Panc1 (cell line): ENCODE measurements at regions not wholly inside any gene's neighbourhood (a gene's known extent, or its start where the extent isn't known, plus 50 kb on each side); places are given as distances from the start of the nearest gene placed in this dataset.
"Not testable (repeated sequence)": the region's sequence is repeated elsewhere in the genome, so short reads cannot be mapped to it uniquely, and the experiment has no call there.

Experiments
- ATAC-seq: fragments of 200-7000 bp; cut with Tn5 transposase; 2 replicates; pipeline ENCODE4 v1.9.1; 2020; ENCODE audit warnings: mild to moderate bottlenecking, moderate library complexity
- BruUV-seq: library from RNA; stranded (reverse); fragments of 400-500 nt; replicated peaks from 2 replicates; lab custom pipeline; 2021; lab: Mats Ljungman, UMichigan
- CTCF ChIA-PET: fragments of 300-600 bp; sonication (Branson Sonifier 250); formaldehyde crosslinking; loops from one replicate; lab custom pipeline; 2022; ENCODE audit warnings: antibody characterized with exemption; lab: Charles Lee
- POLR2A ChIA-PET: fragments of 300-600 bp; sonication (Branson Sonifier 250); formaldehyde crosslinking; loops from one replicate; lab custom pipeline; 2022; ENCODE audit warnings: antibody characterized with exemption; lab: Charles Lee
- DNase-seq: peaks from one replicate; pipeline ENCODE4 v3.0.0-alpha.2; 2010; ENCODE audit warnings: low read depth, low spot score
- H3K27ac ChIP-seq: 2 replicates; pipeline ENCODE4 v1.5.1; 2011; ENCODE audit warnings: mild to moderate bottlenecking, low read length, inconsistent platforms
- H3K27me3 ChIP-seq: fragments of 200-500 bp; sonication (Bioruptor generic); 2 replicates; pipeline ENCODE4 v1.6.0; 2014; ENCODE audit warnings: low read length, inconsistent platforms; ENCODE audit not compliant: control insufficient read depth, insufficient read depth
- H3K36me3 ChIP-seq: fragments of 200-500 bp; sonication (Bioruptor generic); 2 replicates; pipeline ENCODE4 v1.5.1; 2014; ENCODE audit warnings: inconsistent platforms, mild to moderate bottlenecking, low read length, moderate library complexity; ENCODE audit not compliant: control insufficient read depth, insufficient read depth
- H3K4me1 ChIP-seq: 2 replicates; pipeline ENCODE4 v1.5.1; 2011; ENCODE audit warnings: inconsistent platforms, mild to moderate bottlenecking, low read length, moderate library complexity; ENCODE audit not compliant: control insufficient read depth, insufficient read depth
- H3K4me3 ChIP-seq, 2 experiments: 2 replicates each; pipeline ENCODE4 v1.5.1; 2011 to 2012; ENCODE audit warnings: low read depth in 2 of 2, low read length in 2 of 2, mild to moderate bottlenecking in 2 of 2, inconsistent platforms in 1 of 2, moderate library complexity in 1 of 2
- H3K9me3 ChIP-seq: fragments of 200-500 bp; sonication (Bioruptor generic); 2 replicates; pipeline ENCODE4 v1.5.1; 2014; ENCODE audit warnings: low read depth, mild to moderate bottlenecking, inconsistent platforms, low read length, moderate library complexity; ENCODE audit not compliant: control insufficient read depth, insufficient read depth
- in situ Hi-C: cut with HindIII; loops from 2 replicates; pipeline ENCODE4 v1.10.0; 2016; ENCODE audit warnings: low sequenced_read_pairs, low pct_unique_long_range_greater_than_20kb
- intact Hi-C: fragments of 100-400 bp; cut with micrococcal nuclease; formaldehyde crosslinking; loops from one replicate; pipeline ENCODE4 v1.10.0; 2022; ENCODE audit not compliant: unreplicated experiment

DNA sequence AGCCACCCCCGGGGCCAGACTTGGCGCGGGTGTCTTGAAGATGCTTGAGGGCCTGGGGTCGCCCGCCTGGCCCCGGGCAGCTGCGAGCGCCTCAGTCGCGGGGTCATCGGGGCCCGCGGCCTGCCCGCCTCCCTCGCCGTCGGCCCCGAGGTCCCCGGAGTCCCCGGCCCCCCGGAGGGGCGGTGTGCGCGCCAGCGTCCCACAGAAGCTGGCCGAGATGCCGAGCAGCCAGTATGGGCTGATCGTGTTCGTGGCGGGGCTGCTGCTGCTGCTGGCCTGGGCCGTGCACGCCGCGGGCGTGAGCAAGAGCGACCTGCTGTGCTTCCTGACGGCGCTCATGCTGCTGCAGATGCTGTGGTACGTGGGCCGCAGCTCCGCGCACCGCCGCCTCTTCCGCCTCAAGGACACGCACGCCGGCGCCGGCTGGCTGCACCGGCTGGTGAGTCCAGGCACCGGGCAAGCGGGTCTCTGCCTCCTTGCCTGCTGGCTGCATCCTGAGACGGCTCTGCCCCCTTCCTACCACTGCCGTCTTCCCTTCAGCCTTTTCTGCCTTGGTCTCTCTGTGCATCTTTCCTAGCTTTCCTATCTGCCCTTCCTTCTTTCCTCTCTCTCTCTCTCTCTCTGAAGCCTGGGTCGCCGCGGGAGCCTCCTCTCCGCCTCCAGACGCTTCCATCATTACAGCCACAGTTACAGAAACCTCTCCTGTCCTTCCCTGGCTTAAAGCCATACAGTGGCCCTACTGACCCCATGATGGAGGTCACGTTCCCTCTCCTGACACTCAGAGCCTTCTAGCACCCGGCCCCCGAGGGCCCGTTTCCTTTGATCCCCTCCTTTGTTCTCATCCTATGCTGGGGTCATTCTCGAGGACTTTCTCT, 2898.2 kb downstream of the RPIA start:
- H3K36me3 ChIP-seq, ATAC-seq, H3K9me3 ChIP-seq, CTCF ChIA-PET, H3K4me1 ChIP-seq, DNase-seq, H3K27me3 ChIP-seq, BruUV-seq, in situ Hi-C loops, intact Hi-C loops, POLR2A ChIA-PET, H3K27ac ChIP-seq, H3K4me3 ChIP-seq: not testable (repeated sequence)

GRCh38 chr2:91590381-91590780, 2898.9 kb downstream of the RPIA start:
- H3K4me1 ChIP-seq, intact Hi-C loops, in situ Hi-C loops, POLR2A ChIA-PET, H3K36me3 ChIP-seq, H3K9me3 ChIP-seq, ATAC-seq, H3K27me3 ChIP-seq, H3K4me3 ChIP-seq, DNase-seq, BruUV-seq, CTCF ChIA-PET, H3K27ac ChIP-seq: not testable (repeated sequence)

DNA sequence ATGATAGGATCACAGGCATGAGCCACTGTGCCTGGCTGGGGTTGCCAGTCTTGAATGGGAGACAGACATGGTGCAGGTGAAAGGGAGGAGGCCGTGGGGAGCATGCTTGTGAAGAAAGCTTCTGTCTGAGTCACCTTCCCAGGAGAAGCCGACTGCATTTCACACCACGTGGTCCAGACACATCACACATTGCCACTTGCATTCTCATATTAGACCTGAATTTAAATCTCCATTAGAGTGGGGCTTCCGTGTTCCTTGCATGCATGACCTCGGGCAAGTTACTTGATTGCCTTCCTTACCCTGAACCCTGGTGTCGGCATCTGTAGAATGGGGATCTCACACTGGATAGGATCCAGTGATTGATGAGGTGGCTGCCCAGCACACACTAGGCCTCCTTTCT, 2899.6 kb downstream of the RPIA start:
- CTCF ChIA-PET, POLR2A ChIA-PET, H3K9me3 ChIP-seq, H3K27me3 ChIP-seq, H3K4me1 ChIP-seq, BruUV-seq, ATAC-seq, H3K36me3 ChIP-seq, DNase-seq, intact Hi-C loops, H3K27ac ChIP-seq, H3K4me3 ChIP-seq, in situ Hi-C loops: not testable (repeated sequence)

GRCh38 chr2:91597436-91597835, 2906.0 kb downstream of the RPIA start:
- CTCF ChIA-PET, DNase-seq, POLR2A ChIA-PET, BruUV-seq, H3K36me3 ChIP-seq, H3K27me3 ChIP-seq, intact Hi-C loops, in situ Hi-C loops, H3K4me3 ChIP-seq, H3K9me3 ChIP-seq, ATAC-seq, H3K4me1 ChIP-seq, H3K27ac ChIP-seq: not testable (repeated sequence)

- H3K4me3 ChIP-seq, H3K9me3 ChIP-seq, intact Hi-C loops, BruUV-seq, H3K36me3 ChIP-seq, CTCF ChIA-PET, DNase-seq, POLR2A ChIA-PET, H3K4me1 ChIP-seq, in situ Hi-C loops, H3K27me3 ChIP-seq, ATAC-seq, H3K27ac ChIP-seq: not testable (repeated sequence)
Observed at GRCh38 chr2:91598519-91598918, 2907.0 kb downstream of the RPIA start.

GRCh38 chr2:91599000-91599399, 2907.5 kb downstream of the RPIA start:
- DNase-seq, H3K4me1 ChIP-seq, H3K9me3 ChIP-seq, in situ Hi-C loops, POLR2A ChIA-PET, BruUV-seq, H3K4me3 ChIP-seq, intact Hi-C loops, H3K36me3 ChIP-seq, ATAC-seq, H3K27ac ChIP-seq, H3K27me3 ChIP-seq, CTCF ChIA-PET: not testable (repeated sequence)

- H3K9me3 ChIP-seq, ATAC-seq, in situ Hi-C loops, intact Hi-C loops, H3K4me1 ChIP-seq, DNase-seq, H3K27me3 ChIP-seq, H3K4me3 ChIP-seq, CTCF ChIA-PET, H3K36me3 ChIP-seq, POLR2A ChIA-PET, BruUV-seq, H3K27ac ChIP-seq: not testable (repeated sequence)
Observed at GRCh38 chr2:91602860-91603259, 2911.4 kb downstream of the RPIA start.
